ENCODE measurements at regions not wholly inside any gene's neighbourhood (a gene's known extent, or its start where the extent isn't known, plus 50 kb on each side); places are given as distances from the start of the nearest gene placed in this dataset.

- H3K4me3 ChIP-seq (ENCODE audit: low read depth, low read length), result no peak overlapping the region
- DNase-seq (ENCODE audit: low read depth), result no peak
- no peak for TF ChIP-seq CTCF (conservative IDR thresholded peaks at IDR 0.05; ENCODE audit: low read depth, low read length)
Measured at GRCh38 chr2:40841856-40842255, 390.0 kb upstream of the SLC8A1 start.

GRCh38 chr2:40844353-40845277 lies 392.7 kb upstream of the SLC8A1 start:
- TF ChIP-seq CTCF (conservative IDR thresholded peaks at IDR 0.05; ENCODE audit: low read depth, low read length), result peak; percentile 20

GRCh38 chr2:40851661-40852060 lies 399.8 kb upstream of the SLC8A1 start:
- no peak for TF ChIP-seq CTCF (conservative IDR thresholded peaks at IDR 0.05; ENCODE audit: low read depth, low read length)
- DNase-seq (ENCODE audit: low read depth), result no peak
- H3K4me3 ChIP-seq (ENCODE audit: low read depth, low read length), result no peak overlapping the region

More at GRCh38 chr2:40844353-40845277, 392.7 kb upstream of the SLC8A1 start:
- H3K4me3 ChIP-seq (ENCODE audit: low read depth, low read length), result no peak overlapping the region
- DNase-seq (ENCODE audit: low read depth), result peak; percentile 17

- DNase-seq (ENCODE audit: low read depth), result no peak
- TF ChIP-seq CTCF (conservative IDR thresholded peaks at IDR 0.05; ENCODE audit: low read depth, low read length), result no peak
- no peak overlapping the region for H3K4me3 ChIP-seq (ENCODE audit: low read depth, low read length)
Measured at GRCh38 chr2:40859617-40860016, 407.7 kb upstream of the SLC8A1 start.

- H3K4me3 ChIP-seq (ENCODE audit: low read depth, low read length), result no peak overlapping the region
- no peak for TF ChIP-seq CTCF (conservative IDR thresholded peaks at IDR 0.05; ENCODE audit: low read depth, low read length)
- DNase-seq (ENCODE audit: low read depth), result no peak
Measured at GRCh38 chr2:40867829-40868228, 415.9 kb upstream of the SLC8A1 start.

- no peak for TF ChIP-seq CTCF (conservative IDR thresholded peaks at IDR 0.05; ENCODE audit: low read depth, low read length)
- no peak overlapping the region for H3K4me3 ChIP-seq (ENCODE audit: low read depth, low read length)
- no peak for DNase-seq (ENCODE audit: low read depth)
Measured at GRCh38 chr2:40872580-40872979, 420.7 kb upstream of the SLC8A1 start.

- H3K4me3 ChIP-seq (ENCODE audit: low read depth, low read length), result no peak overlapping the region
- DNase-seq (ENCODE audit: low read depth), result no peak
- TF ChIP-seq CTCF (conservative IDR thresholded peaks at IDR 0.05; ENCODE audit: low read depth, low read length), result no peak
Measured at GRCh38 chr2:40874380-40874779, 422.5 kb upstream of the SLC8A1 start.
